OCI-LY7 (cell line): ENCODE measurements at regions not wholly inside any gene's neighbourhood (a gene's known extent, or its start where the extent isn't known, plus 50 kb on each side); places are given as distances from the start of the nearest gene placed in this dataset.

ENCODE experiments used
- BruUV-seq: library from RNA; stranded (reverse); fragments of 400-500 nt; replicated peaks from 2 replicates; lab custom pipeline; 2021; lab: Mats Ljungman, UMichigan
- CTCF ChIA-PET: fragments of 300-600 bp; sonication (Branson Sonifier 250); formaldehyde crosslinking; loops from one replicate; lab custom pipeline; 2022; ENCODE audit warnings: antibody characterized with exemption; ENCODE audit not compliant: unreplicated experiment; lab: Charles Lee
- POLR2A ChIA-PET: fragments of 300-600 bp; sonication (Branson Sonifier 250); formaldehyde crosslinking; loops from one replicate; lab custom pipeline; 2022; ENCODE audit warnings: antibody characterized with exemption; lab: Charles Lee
- DNase-seq: peaks from one replicate; pipeline ENCODE4 v3.0.0-alpha.2; 2015; ENCODE audit warnings: low spot score
- H2AFZ ChIP-seq: fragments of 200-600 bp; sonication (generic), shearing (Covaris generic); 2 replicates; pipeline ENCODE4 v1.6.1; 2014; ENCODE audit warnings: mild to moderate bottlenecking, antibody characterized with exemption, low read length, moderate library complexity
- H3K27ac ChIP-seq: fragments of 200-600 bp; sonication (generic); 2 replicates; pipeline ENCODE4 v1.5.1; 2014; ENCODE audit warnings: mixed run types, low read depth, mild to moderate bottlenecking, moderate library complexity, low read length, inconsistent platforms; ENCODE audit not compliant: poor library complexity, severe bottlenecking
- H3K36me3 ChIP-seq: fragments of 200-600 bp; sonication (generic); 2 replicates; pipeline ENCODE4 v1.6.1; 2014; ENCODE audit warnings: mild to moderate bottlenecking, antibody characterized with exemption, low read length, moderate library complexity, mixed read lengths; ENCODE audit not compliant: insufficient read depth
- H3K4me1 ChIP-seq: fragments of 200-600 bp; sonication (generic); 2 replicates; pipeline ENCODE4 v1.5.1; 2014; ENCODE audit warnings: mild to moderate bottlenecking, low read length; ENCODE audit not compliant: insufficient read depth, poor library complexity, severe bottlenecking
- H3K4me2 ChIP-seq: fragments of 200-600 bp; sonication (generic); 2 replicates; pipeline ENCODE4 v1.6.1; 2014; ENCODE audit warnings: mild to moderate bottlenecking, low read length
- H3K4me3 ChIP-seq: fragments of 200-600 bp; sonication (generic); 2 replicates; pipeline ENCODE4 v1.5.1; 2014; ENCODE audit warnings: mild to moderate bottlenecking, low read depth, low read length; ENCODE audit not compliant: poor library complexity, severe bottlenecking
- H3K79me2 ChIP-seq: fragments of 200-600 bp; sonication (generic); 2 replicates; pipeline ENCODE4 v1.6.1; 2016; ENCODE audit warnings: low read depth, mild to moderate bottlenecking, low read length, moderate library complexity, mixed read lengths; ENCODE audit not compliant: insufficient read depth
- H3K9me2 ChIP-seq: fragments of 200-600 bp; sonication (generic); 2 replicates; pipeline ENCODE4 v1.6.1; 2016; ENCODE audit warnings: mild to moderate bottlenecking, low read length, mixed read lengths; ENCODE audit not compliant: insufficient read depth
- H3K9me3 ChIP-seq: fragments of 200-600 bp; sonication (generic); 2 replicates; pipeline ENCODE4 v1.6.1; 2014; ENCODE audit warnings: mild to moderate bottlenecking, mixed run types, low read length, mixed read lengths
- H4K20me1 ChIP-seq: fragments of 200-600 bp; sonication (generic); 2 replicates; pipeline ENCODE4 v1.6.1; 2014; ENCODE audit warnings: mild to moderate bottlenecking, antibody characterized with exemption, low read length, moderate library complexity, mixed read lengths; ENCODE audit not compliant: insufficient read depth
- EZH2phosphoT487 ChIP-seq: fragments of 200-600 bp; sonication (generic); IDR thresholded peaks from 2 replicates; pipeline ENCODE4 v1.6.1; 2018; ENCODE audit warnings: low read depth, borderline replicate concordance, mild to moderate bottlenecking, mixed run types, antibody characterized with exemption, low read length, moderate library complexity, mixed read lengths
- intact Hi-C: fragments of 100-400 bp; cut with micrococcal nuclease; formaldehyde crosslinking; loops from one replicate; pipeline ENCODE4 v1.10.0; 2022; ENCODE audit not compliant: unreplicated experiment
- TF ChIP-seq, protein P1 (sequence below): fragments of 200-600 bp; sonication (generic); conservative IDR thresholded peaks from 2 replicates; pipeline ENCODE4 v1.5.1; 2014; ENCODE audit warnings: mild to moderate bottlenecking, antibody characterized with exemption, low read length, moderate library complexity, mixed read lengths

- H3K79me2 ChIP-seq = no peaks in the 10 kb centered on the region
- H3K9me3 ChIP-seq = no peaks in the 10 kb centered on the region
- CTCF ChIA-PET = no interaction called here
- H4K20me1 ChIP-seq = no peaks in the 10 kb centered on the region
- no peaks in the 10 kb centered on the region for H3K9me2 ChIP-seq
- POLR2A ChIA-PET = interaction anchor here (0.6 kb wide), 1 partner anchor 82 kb away, joined by 3 read pairs; no protein-coding TSS in a partner anchor
- DNase-seq = no peak
- H2AFZ ChIP-seq = no peak overlapping the region
- no peaks in the 10 kb centered on the region for H3K36me3 ChIP-seq
- no peak overlapping the region for H3K4me3 ChIP-seq
- no peak overlapping the region for H3K4me2 ChIP-seq
- H3K4me1 ChIP-seq = no peaks in the 10 kb centered on the region
- TF ChIP-seq, protein P1, sequence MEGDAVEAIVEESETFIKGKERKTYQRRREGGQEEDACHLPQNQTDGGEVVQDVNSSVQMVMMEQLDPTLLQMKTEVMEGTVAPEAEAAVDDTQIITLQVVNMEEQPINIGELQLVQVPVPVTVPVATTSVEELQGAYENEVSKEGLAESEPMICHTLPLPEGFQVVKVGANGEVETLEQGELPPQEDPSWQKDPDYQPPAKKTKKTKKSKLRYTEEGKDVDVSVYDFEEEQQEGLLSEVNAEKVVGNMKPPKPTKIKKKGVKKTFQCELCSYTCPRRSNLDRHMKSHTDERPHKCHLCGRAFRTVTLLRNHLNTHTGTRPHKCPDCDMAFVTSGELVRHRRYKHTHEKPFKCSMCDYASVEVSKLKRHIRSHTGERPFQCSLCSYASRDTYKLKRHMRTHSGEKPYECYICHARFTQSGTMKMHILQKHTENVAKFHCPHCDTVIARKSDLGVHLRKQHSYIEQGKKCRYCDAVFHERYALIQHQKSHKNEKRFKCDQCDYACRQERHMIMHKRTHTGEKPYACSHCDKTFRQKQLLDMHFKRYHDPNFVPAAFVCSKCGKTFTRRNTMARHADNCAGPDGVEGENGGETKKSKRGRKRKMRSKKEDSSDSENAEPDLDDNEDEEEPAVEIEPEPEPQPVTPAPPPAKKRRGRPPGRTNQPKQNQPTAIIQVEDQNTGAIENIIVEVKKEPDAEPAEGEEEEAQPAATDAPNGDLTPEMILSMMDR = no peak
- no peak for TF ChIP-seq EZH2phosphoT487
- H3K27ac ChIP-seq = no peak overlapping the region
- intact Hi-C loops = no loop called here
- no TSS peak for BruUV-seq
Observed at GRCh38 chr5:42960506-42960905, 79.6 kb downstream of the ANXA2R start.

DNA sequence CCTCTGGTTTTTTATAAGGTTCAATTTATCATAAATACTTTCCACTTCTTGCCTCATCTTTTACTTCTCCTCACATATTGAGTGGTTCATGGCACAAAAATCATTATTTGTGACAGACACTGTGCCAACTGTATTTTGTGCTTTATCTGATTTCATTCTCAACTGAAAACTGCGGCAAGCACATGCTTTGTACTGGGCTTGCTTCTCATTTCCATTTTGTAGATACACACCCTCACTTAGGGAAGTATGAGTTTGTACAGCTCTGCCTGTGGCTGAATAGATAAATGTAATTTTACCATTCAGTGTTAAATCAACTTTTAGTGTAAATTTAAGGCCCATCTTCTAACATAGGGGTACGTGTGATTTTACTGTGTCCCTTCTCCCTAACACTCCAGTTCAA lies 83.6 kb downstream of the ANXA2R start:
- no peaks in the 10 kb centered on the region for H4K20me1 ChIP-seq
- DNase-seq = no peak
- no peaks in the 10 kb centered on the region for H3K9me2 ChIP-seq
- no peaks in the 10 kb centered on the region for H3K79me2 ChIP-seq
- intact Hi-C loops = no loop called here
- H3K4me3 ChIP-seq = no peak overlapping the region
- POLR2A ChIA-PET = no interaction called here
- TF ChIP-seq, protein P1 = no peak
- no peak for TF ChIP-seq EZH2phosphoT487
- CTCF ChIA-PET = no interaction called here
- H3K9me3 ChIP-seq = no peaks in the 10 kb centered on the region
- H3K4me1 ChIP-seq = peaks cover 6% of the 10 kb centered on the region
- H3K4me2 ChIP-seq = no peak overlapping the region
- no TSS peak for BruUV-seq
- no peaks in the 10 kb centered on the region for H3K36me3 ChIP-seq
- H2AFZ ChIP-seq = no peak overlapping the region
- no peak overlapping the region for H3K27ac ChIP-seq

GRCh38 chr5:42953041-42953440 lies 87.1 kb downstream of the ANXA2R start:
- H3K79me2 ChIP-seq = no peaks in the 10 kb centered on the region
- no peaks in the 10 kb centered on the region for H4K20me1 ChIP-seq
- ChIA-PET CTCF (interaction anchor here (0.6 kb wide), 1 partner anchor 650 kb away, joined by 11 read pairs; the partner anchor contains the start of gene NNT), POLR2A (interaction anchor here (0.6 kb wide), 1 partner anchor 46 kb away, joined by 6 read pairs; no protein-coding TSS in a partner anchor)
- H3K27ac ChIP-seq = no peak overlapping the region
- no TSS peak for BruUV-seq
- no peak for DNase-seq
- H3K9me3 ChIP-seq = no peaks in the 10 kb centered on the region
- no peaks in the 10 kb centered on the region for H3K9me2 ChIP-seq
- H3K36me3 ChIP-seq = no peaks in the 10 kb centered on the region
- H3K4me1 ChIP-seq = peaks cover 28% of the 10 kb centered on the region
- H2AFZ ChIP-seq = no peak overlapping the region
- H3K4me3 ChIP-seq = no peak overlapping the region
- TF ChIP-seq, protein P1 = no peak
- no peak for TF ChIP-seq EZH2phosphoT487
- intact Hi-C loops = loop anchor here (2.0 to 5.0 kb wide), 2 partner anchors 40 to 89 kb away; partner anchors contain the start of gene ANXA2R
- H3K4me2 ChIP-seq = no peak overlapping the region
